GM18907 (cell line): ENCODE measurements at regions not wholly inside any gene's neighbourhood (a gene's known extent, or its start where the extent isn't known, plus 50 kb on each side); places are given as distances from the start of the nearest gene placed in this dataset.
A peak's percentile ranks its signal among the peaks of the same experiment; 100 is the strongest.
"Not testable (repeated sequence)": the region's sequence is repeated elsewhere in the genome, so short reads cannot be mapped to it uniquely, and the experiment has no call there.

ENCODE experiments used
- ATAC-seq: cut with Tn5 transposase; IDR thresholded peaks from one replicate; pipeline ENCODE4 v1.9.1; 2021; ENCODE audit warnings: mild to moderate bottlenecking, moderate library complexity; ENCODE audit not compliant: unreplicated experiment

GRCh38 chr4:104649631-104650030, 154.9 kb upstream of the CXXC4 start:
- no peak for ATAC-seq

GRCh38 chr4:104662269-104662668, 167.6 kb upstream of the CXXC4 start:
- not testable (repeated sequence) for ATAC-seq

- ATAC-seq, result no peak
These were observed 182.4 kb upstream of the CXXC4 start for GRCh38 chr4:104677116-104677515.

- no peak for ATAC-seq
These were observed 187.6 kb upstream of the CXXC4 start for GRCh38 chr4:104682311-104682710.

- ATAC-seq, result no peak
These were observed 199.0 kb upstream of the CXXC4 start for GRCh38 chr4:104693601-104694201.

GRCh38 chr4:104716584-104716983, 221.9 kb upstream of the CXXC4 start:
- ATAC-seq, result no peak

- peak; percentile 99 for ATAC-seq
These were observed 225.0 kb upstream of the CXXC4 start for GRCh38 chr4:104719539-104720230.

GRCh38 chr4:104722467-104722866, 227.8 kb upstream of the CXXC4 start:
- no peak for ATAC-seq

- ATAC-seq, result no peak
These were observed 231.3 kb upstream of the CXXC4 start for GRCh38 chr4:104726002-104726401.

GRCh38 chr4:104727643-104728042, 232.9 kb upstream of the CXXC4 start:
- ATAC-seq, result no peak

- ATAC-seq, result no peak
These were observed 233.9 kb upstream of the CXXC4 start for GRCh38 chr4:104728380-104729122.

- no peak for ATAC-seq
These were observed 238.1 kb upstream of the CXXC4 start for GRCh38 chr4:104732766-104733165.

GRCh38 chr4:104735174-104735573, 240.5 kb upstream of the CXXC4 start:
- ATAC-seq, result no peak

- no peak for ATAC-seq
These were observed 245.5 kb upstream of the CXXC4 start for GRCh38 chr4:104740161-104740560.

- ATAC-seq, result peak; percentile 97
These were observed 248.5 kb upstream of the CXXC4 start for GRCh38 chr4:104743215-104743653.

- no peak for ATAC-seq
These were observed 252.9 kb upstream of the CXXC4 start for GRCh38 chr4:104747635-104748034.

- ATAC-seq, result peak; percentile 42
These were observed 254.4 kb upstream of the CXXC4 start for GRCh38 chr4:104749062-104749461.

- ATAC-seq, result no peak
These were observed 255.3 kb upstream of the CXXC4 start for GRCh38 chr4:104750008-104750407.

- no peak for ATAC-seq
These were observed 256.8 kb upstream of the CXXC4 start for GRCh38 chr4:104751468-104751867.

GRCh38 chr4:104752337-104752736, 257.6 kb upstream of the CXXC4 start:
- ATAC-seq, result peak; percentile 83

- ATAC-seq, result peak; percentile 55
These were observed 262.1 kb upstream of the CXXC4 start for GRCh38 chr4:104756837-104757236.

- ATAC-seq, result no peak
These were observed 263.9 kb upstream of the CXXC4 start for GRCh38 chr4:104758574-104758973.
